NCI-H82 (cell line): ENCODE measurements at regions not wholly inside any gene's neighbourhood (a gene's known extent, or its start where the extent isn't known, plus 50 kb on each side); places are given as distances from the start of the nearest gene placed in this dataset.
"Not testable (repeated sequence)": the region's sequence is repeated elsewhere in the genome, so short reads cannot be mapped to it uniquely, and the experiment has no call there.

Experiments
- DNase-seq: peaks from one replicate; lab custom pipeline; 2025; lab: John Stamatoyannopoulos, UW

- not testable (repeated sequence) for DNase-seq
Observed at GRCh38 chr13:57909833-57910232, 278.3 kb downstream of the PCDH17 start.

- no peak for DNase-seq
Observed at GRCh38 chr13:57918086-57918485, 286.5 kb downstream of the PCDH17 start.

- DNase-seq, result no peak
Observed at GRCh38 chr13:57918913-57919312, 287.4 kb downstream of the PCDH17 start.

GRCh38 chr13:57925250-57925649 is 293.7 kb downstream of the PCDH17 start:
- DNase-seq, result no peak

GRCh38 chr13:57925751-57926150 is 294.2 kb downstream of the PCDH17 start:
- DNase-seq, result no peak

- DNase-seq, result no peak
Observed at GRCh38 chr13:57932061-57932460, 300.5 kb downstream of the PCDH17 start.

GRCh38 chr13:57933606-57934005 is 302.1 kb downstream of the PCDH17 start:
- DNase-seq, result no peak

GRCh38 chr13:57935965-57936364 is 304.4 kb downstream of the PCDH17 start:
- DNase-seq, result no peak

GRCh38 chr13:57946361-57946760 is 314.8 kb downstream of the PCDH17 start:
- DNase-seq, result peak; percentile 85

GRCh38 chr13:57948884-57949283 is 317.3 kb downstream of the PCDH17 start:
- DNase-seq, result no peak

- DNase-seq, result no peak
Observed at GRCh38 chr13:57969951-57970350, 338.4 kb downstream of the PCDH17 start.

GRCh38 chr13:57970404-57970803 is 338.9 kb downstream of the PCDH17 start:
- DNase-seq, result no peak

GRCh38 chr13:57982782-57983181 is 351.2 kb downstream of the PCDH17 start:
- no peak for DNase-seq

GRCh38 chr13:57988276-57988675 is 356.7 kb downstream of the PCDH17 start:
- no peak for DNase-seq

GRCh38 chr13:57991041-57991440 is 359.5 kb downstream of the PCDH17 start:
- DNase-seq, result peak; percentile 57

GRCh38 chr13:57992416-57992815 is 360.9 kb downstream of the PCDH17 start:
- no peak for DNase-seq

- DNase-seq, result no peak
Observed at GRCh38 chr13:57996717-57997116, 365.2 kb downstream of the PCDH17 start.

- no peak for DNase-seq
Observed at GRCh38 chr13:58004751-58005150, 373.2 kb downstream of the PCDH17 start.

- no peak for DNase-seq
Observed at GRCh38 chr13:58018020-58018419, 386.5 kb downstream of the PCDH17 start.

GRCh38 chr13:58018865-58019264 is 387.3 kb downstream of the PCDH17 start:
- DNase-seq, result no peak

- DNase-seq, result no peak
Observed at GRCh38 chr13:58024103-58024502, 392.6 kb downstream of the PCDH17 start.

GRCh38 chr13:58025821-58026220 is 394.3 kb downstream of the PCDH17 start:
- DNase-seq, result no peak

GRCh38 chr13:58032676-58033460 is 401.3 kb downstream of the PCDH17 start:
- DNase-seq, result no peak

GRCh38 chr13:58043971-58044370 is 412.4 kb downstream of the PCDH17 start:
- DNase-seq, result no peak
